ENCODE measurements at regions not wholly inside any gene's neighbourhood (a gene's known extent, or its start where the extent isn't known, plus 50 kb on each side); places are given as distances from the start of the nearest gene placed in this dataset.

- peak overlapping the region; percentile 61 for H3K27ac ChIP-seq
- TF ChIP-seq ZFX (IDR thresholded peaks at IDR 0.05; ENCODE audit: borderline replicate concordance) = no peak
- TF ChIP-seq CTCF (IDR thresholded peaks at IDR 0.05) = no peak
Measured at GRCh38 chr4:124903995-124904722, 191.6 kb upstream of the ANKRD50 start.

- TF ChIP-seq CTCF (IDR thresholded peaks at IDR 0.05) = no peak
- no peak for TF ChIP-seq ZFX (IDR thresholded peaks at IDR 0.05; ENCODE audit: borderline replicate concordance)
- H3K27ac ChIP-seq = no peak overlapping the region
Measured at GRCh38 chr4:124902001-124902515, 189.5 kb upstream of the ANKRD50 start.

GRCh38 chr4:124899997-124900396, 187.5 kb upstream of the ANKRD50 start:
- H3K27ac ChIP-seq = no peak overlapping the region
- TF ChIP-seq ZFX (IDR thresholded peaks at IDR 0.05; ENCODE audit: borderline replicate concordance) (no peak), CTCF (IDR thresholded peaks at IDR 0.05) (no peak)

- TF ChIP-seq CTCF (IDR thresholded peaks at IDR 0.05) = no peak
- TF ChIP-seq ZFX (IDR thresholded peaks at IDR 0.05; ENCODE audit: borderline replicate concordance) = no peak
- no peak overlapping the region for H3K27ac ChIP-seq
Measured at GRCh38 chr4:124890522-124890921, 178.0 kb upstream of the ANKRD50 start.

GRCh38 chr4:124887739-124888138, 175.2 kb upstream of the ANKRD50 start:
- no peak overlapping the region for H3K27ac ChIP-seq

GRCh38 chr4:124884316-124884715, 171.8 kb upstream of the ANKRD50 start:
- TF ChIP-seq ZFX (IDR thresholded peaks at IDR 0.05; ENCODE audit: borderline replicate concordance) (no peak), CTCF (IDR thresholded peaks at IDR 0.05) (no peak)
- H3K27ac ChIP-seq = no peak overlapping the region

More at GRCh38 chr4:124887739-124888138, 175.2 kb upstream of the ANKRD50 start:
- TF ChIP-seq ZFX (IDR thresholded peaks at IDR 0.05; ENCODE audit: borderline replicate concordance) (no peak), CTCF (IDR thresholded peaks at IDR 0.05) (no peak)

- no peak overlapping the region for H3K27ac ChIP-seq
- TF ChIP-seq CTCF (IDR thresholded peaks at IDR 0.05) (no peak), ZFX (IDR thresholded peaks at IDR 0.05; ENCODE audit: borderline replicate concordance) (no peak)
Measured at GRCh38 chr4:124883632-124884031, 171.1 kb upstream of the ANKRD50 start.
